ENCODE measurements at regions not wholly inside any gene's neighbourhood (a gene's known extent, or its start where the extent isn't known, plus 50 kb on each side); places are given as distances from the start of the nearest gene placed in this dataset.
A peak's percentile ranks its signal among the peaks of the same experiment; 100 is the strongest.

GRCh38 chr7:115478426-115478825 is 552.1 kb downstream of the TFEC start:
- Histone ChIP-seq H3K27me3 (no peaks in the 10 kb centered on the region), H3K4me3 (replicated peaks in 1 of 3) (no peak overlapping the region), H3K9me3 (no peaks in the 10 kb centered on the region), H3K4me1 (peaks cover 0 to 8% of the 10 kb centered on the region in 2 donors), H3K36me3 (no peaks in the 10 kb centered on the region), H3K27ac (no peak overlapping the region)
- DNase-seq, result no peak
- TF ChIP-seq CTCF (IDR thresholded peaks at IDR 0.05), result no peak
- TF ChIP-seq POLR2A (IDR thresholded peaks at IDR 0.05), result no peak
- intact Hi-C loops (cut with DNase I), result no loop called here

- DNase-seq, result peak; percentile 19 to 35
- intact Hi-C loops (cut with DNase I), result no loop called here
- 2 to 4% methylated on average over 12 to 23 of the region's 30 CpGs for WGBS, 2 donors
Measured at GRCh38 chr7:115477193-115477651, 553.3 kb downstream of the TFEC start.

GRCh38 chr7:115476671-115477181 is 553.8 kb downstream of the TFEC start:
- H3K9me3 ChIP-seq, result no peaks in the 10 kb centered on the region
- no peaks in the 10 kb centered on the region for H3K36me3 ChIP-seq
- peaks cover 0 to 8% of the 10 kb centered on the region in 2 donors for H3K4me1 ChIP-seq
- H3K4me3 ChIP-seq (replicated peaks in 1 of 3), result peak overlapping the region in 1 of 3 donors; percentile 44
- 19 to 29% methylated on average over 7 of the region's 7 CpGs for WGBS, 2 donors
- H3K27ac ChIP-seq, result no peak overlapping the region
- intact Hi-C loops (cut with DNase I), result no loop called here
- DNase-seq, result no peak
- no peaks in the 10 kb centered on the region for H3K27me3 ChIP-seq
- TF ChIP-seq POLR2A (IDR thresholded peaks at IDR 0.05), result no peak
- TF ChIP-seq CTCF (IDR thresholded peaks at IDR 0.05), result no peak

More at GRCh38 chr7:115477193-115477651, 553.3 kb downstream of the TFEC start:
- peaks cover 0 to 8% of the 10 kb centered on the region in 2 donors for H3K4me1 ChIP-seq
- no peaks in the 10 kb centered on the region for H3K36me3 ChIP-seq
- H3K4me3 ChIP-seq (replicated peaks in 1 of 3), result peak overlapping the region in 1 of 3 donors; percentile 44
- H3K27me3 ChIP-seq, result no peaks in the 10 kb centered on the region
- H3K27ac ChIP-seq, result no peak overlapping the region
- no peaks in the 10 kb centered on the region for H3K9me3 ChIP-seq
- TF ChIP-seq CTCF (IDR thresholded peaks at IDR 0.05), result no peak
- TF ChIP-seq POLR2A (IDR thresholded peaks at IDR 0.05), result no peak

DNA sequence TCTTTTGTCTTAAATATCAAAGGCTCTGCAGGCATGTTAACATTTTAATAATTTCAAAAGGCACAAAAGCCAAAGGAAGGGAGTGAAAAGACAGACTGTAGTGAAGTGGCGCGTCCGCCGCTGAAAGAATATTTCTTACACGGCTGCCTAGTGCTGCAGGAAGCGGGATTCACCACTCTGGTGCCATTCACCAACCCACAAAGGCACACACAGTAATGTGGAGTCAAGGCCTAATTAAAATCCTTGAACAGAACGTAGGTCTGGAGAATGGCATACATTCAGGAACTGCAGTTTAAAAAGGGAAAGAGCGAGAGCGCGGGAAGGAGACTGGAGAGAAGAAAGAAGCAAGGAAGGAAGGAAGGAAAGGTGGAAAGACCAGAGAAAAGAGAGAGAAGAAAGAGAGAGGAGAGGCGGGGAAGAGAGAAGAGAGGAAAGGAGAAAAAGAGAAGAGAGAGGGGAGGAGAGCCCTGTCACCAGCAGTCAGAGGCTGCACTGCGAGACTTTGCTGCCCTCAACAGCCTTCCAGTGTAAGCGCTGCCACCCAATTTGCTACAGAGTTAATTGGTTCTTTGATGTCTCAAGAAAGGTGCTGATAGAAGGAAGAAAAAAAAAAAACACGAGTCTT is 554.0 kb downstream of the MDFIC start:
- Histone ChIP-seq H3K4me1 (peaks cover 0 to 8% of the 10 kb centered on the region in 2 donors), H3K27ac (no peak overlapping the region), H3K27me3 (no peaks in the 10 kb centered on the region), H3K4me3 (replicated peaks in 1 of 3) (no peak overlapping the region), H3K36me3 (no peaks in the 10 kb centered on the region), H3K9me3 (no peaks in the 10 kb centered on the region)
- 76 to 81% methylated on average over 14 of the region's 14 CpGs for WGBS, 2 donors
- TF ChIP-seq CTCF (IDR thresholded peaks at IDR 0.05), result no peak
- no peak for TF ChIP-seq POLR2A (IDR thresholded peaks at IDR 0.05)
- no peak for DNase-seq
- intact Hi-C loops (cut with DNase I), result no loop called here

DNA sequence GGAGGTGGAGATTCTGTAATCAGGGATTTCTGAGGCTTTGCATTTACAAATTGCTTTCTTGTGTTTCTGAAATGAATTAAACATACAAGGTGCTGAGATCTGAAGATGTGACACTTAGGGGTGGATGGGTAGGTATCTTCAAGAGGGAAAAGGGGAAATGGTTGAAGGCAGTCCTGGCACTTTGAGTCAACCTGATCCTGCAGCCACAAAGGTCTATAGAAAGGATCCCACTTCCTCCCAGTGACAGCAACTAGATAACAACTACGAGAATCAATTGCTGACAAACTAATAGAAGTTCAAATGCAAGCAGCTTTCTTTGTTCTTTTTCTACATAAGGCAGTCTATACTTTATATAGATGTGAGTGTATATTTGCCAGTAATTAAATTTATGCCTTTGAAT is 553.3 kb downstream of the MDFIC start:
- TF ChIP-seq POLR2A (IDR thresholded peaks at IDR 0.05) (no peak), CTCF (IDR thresholded peaks at IDR 0.05) (no peak)
- Histone ChIP-seq H3K36me3 (no peaks in the 10 kb centered on the region), H3K27ac (no peak overlapping the region), H3K4me1 (peaks cover 0 to 8% of the 10 kb centered on the region in 2 donors), H3K27me3 (no peaks in the 10 kb centered on the region), H3K9me3 (no peaks in the 10 kb centered on the region), H3K4me3 (replicated peaks in 1 of 3) (no peak overlapping the region)
- no peak for DNase-seq
- 66 to 75% methylated on average over 1 of the region's 1 CpG for WGBS, 2 donors
- intact Hi-C loops (cut with DNase I), result no loop called here
